NCI-H2081 (cell line): ENCODE measurements at regions not wholly inside any gene's neighbourhood (a gene's known extent, or its start where the extent isn't known, plus 50 kb on each side); places are given as distances from the start of the nearest gene placed in this dataset.
"Not testable (repeated sequence)": the region's sequence is repeated elsewhere in the genome, so short reads cannot be mapped to it uniquely, and the experiment has no call there.

Source experiments
- DNase-seq, 2 experiments: peaks; one replicate each; lab custom pipeline; 2025; lab: John Stamatoyannopoulos, UW

DNA sequence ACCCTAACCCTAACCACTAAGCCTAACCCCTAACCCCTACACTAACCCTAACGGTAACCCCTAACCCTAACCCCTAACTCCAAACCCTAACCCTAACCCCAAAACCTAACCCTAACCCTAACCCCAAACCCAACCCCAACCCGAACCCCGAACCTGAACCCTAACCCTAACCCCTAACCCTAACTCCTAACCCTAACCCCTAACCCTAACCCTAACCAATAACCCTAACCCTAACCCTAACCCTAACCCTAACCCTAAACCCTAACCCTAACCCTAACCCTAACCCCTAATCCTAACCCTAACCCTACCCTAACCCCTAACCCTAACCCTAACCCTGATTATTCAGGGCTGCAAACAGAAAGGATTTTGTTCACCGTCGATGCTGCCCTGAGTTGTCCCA lies 144.6 kb upstream of the DUSP22 start:
- DNase-seq: not testable (repeated sequence)

DNA sequence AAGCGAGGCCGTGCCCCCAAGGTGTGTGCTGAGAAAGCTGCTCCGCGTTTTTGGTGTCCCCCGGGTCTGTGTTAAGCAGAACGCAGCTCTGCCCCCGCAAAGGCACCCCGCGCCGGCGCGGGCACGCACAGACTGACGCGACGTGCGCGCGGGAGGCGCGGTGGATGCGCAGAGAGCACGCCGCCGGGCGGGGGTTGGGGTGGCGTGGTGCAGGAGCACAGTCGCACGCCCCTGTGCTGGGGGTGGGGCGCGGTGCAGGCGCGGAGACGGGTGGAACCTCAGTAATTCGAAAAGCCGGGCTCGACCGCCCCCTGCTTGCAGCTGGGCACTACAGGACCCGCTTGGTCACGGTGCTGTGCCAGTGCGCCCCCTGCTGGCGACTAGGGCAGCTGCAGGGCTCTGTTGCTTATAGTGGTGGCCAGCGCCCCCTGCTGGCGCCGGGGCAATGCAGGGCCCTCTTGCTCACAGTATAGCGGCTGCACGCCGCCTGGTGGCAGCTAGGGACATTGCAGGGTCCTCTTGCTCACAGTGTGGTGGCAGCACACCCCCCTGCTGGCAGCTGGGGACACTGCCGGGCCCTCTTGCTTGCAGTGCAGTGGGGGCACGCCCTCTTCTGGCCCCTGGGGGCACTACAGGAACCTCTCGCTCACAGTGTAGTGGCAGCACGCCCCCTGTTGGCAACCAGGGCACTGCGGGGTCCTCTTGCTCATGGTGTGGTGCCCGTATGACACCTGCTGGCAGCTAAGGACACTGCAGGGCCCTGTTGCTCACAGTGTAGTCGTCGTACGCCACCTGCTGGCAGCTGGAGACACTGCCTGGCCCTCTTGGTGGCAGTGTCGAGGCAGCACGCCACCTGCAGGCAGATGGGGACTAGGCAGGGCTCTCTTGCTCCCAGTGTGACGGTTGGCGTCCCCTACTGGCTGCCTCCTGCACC lies 144.0 kb upstream of the DUSP22 start:
- peak; percentile 51 to 59 for DNase-seq

- not testable (repeated sequence) for DNase-seq
Measured at GRCh38 chr6:150147-150546, 142.1 kb upstream of the DUSP22 start.

DNA sequence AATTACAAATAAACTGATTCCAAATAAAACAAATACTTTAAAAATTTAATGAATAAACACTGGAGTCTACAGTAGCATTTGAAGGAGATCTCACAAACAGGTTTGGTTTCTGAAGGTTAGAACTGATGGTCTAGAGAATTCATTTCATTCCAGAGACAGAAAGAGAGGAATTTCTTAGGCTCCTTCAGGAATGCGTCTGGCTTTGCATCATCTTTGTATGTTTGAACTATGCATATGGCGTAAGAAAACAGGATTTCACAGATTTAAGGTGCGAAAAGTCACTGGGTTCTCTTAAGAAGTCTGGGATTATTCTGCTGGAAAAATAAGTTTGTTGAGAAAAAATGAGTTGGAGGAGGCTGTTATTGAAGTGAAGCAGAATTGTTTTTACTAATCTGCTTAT lies 139.9 kb upstream of the DUSP22 start:
- not testable (repeated sequence) for DNase-seq

GRCh38 chr6:153026-153425 lies 139.3 kb upstream of the DUSP22 start:
- not testable (repeated sequence) for DNase-seq

GRCh38 chr6:153867-154266 lies 138.4 kb upstream of the DUSP22 start:
- not testable (repeated sequence) for DNase-seq

DNA sequence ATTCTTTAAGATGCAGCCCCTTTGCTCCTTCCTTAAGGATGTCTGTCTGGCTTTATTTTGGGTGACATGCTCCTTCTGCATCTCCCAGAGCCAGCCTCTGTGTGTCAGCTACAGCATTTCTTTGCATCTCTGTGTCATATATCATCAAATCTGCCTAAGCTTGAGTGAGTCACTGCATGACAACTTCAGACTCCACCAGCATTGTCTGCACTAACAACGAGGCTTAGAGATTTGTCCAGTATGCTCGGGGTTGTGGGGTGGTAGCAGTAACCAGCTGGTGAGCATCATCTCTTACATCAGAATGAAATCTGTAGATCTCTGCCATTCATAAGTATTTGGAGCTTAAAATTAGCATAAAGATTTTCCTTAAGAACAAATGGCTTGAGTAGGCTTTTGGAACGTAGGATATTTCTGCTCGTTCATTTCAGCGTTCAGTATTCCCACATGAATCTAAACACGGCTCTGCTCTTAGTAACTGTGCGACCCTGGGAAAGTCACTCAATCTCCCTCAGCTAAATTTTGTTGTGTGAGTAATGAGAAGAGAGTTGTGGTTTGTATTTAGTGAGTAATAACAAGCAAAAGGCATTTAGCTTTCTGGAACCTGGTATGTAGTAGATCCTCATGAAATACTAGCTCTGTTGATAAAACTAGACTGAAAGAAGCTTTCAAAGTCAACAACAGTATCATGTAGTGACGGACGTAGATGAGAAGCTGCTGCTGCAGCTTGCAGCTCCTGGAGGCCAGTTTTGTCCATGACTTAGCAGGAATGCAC lies 137.8 kb upstream of the DUSP22 start:
- not testable (repeated sequence) for DNase-seq

- DNase-seq: no peak
Measured at GRCh38 chr6:156010-156409, 136.3 kb upstream of the DUSP22 start.

DNA sequence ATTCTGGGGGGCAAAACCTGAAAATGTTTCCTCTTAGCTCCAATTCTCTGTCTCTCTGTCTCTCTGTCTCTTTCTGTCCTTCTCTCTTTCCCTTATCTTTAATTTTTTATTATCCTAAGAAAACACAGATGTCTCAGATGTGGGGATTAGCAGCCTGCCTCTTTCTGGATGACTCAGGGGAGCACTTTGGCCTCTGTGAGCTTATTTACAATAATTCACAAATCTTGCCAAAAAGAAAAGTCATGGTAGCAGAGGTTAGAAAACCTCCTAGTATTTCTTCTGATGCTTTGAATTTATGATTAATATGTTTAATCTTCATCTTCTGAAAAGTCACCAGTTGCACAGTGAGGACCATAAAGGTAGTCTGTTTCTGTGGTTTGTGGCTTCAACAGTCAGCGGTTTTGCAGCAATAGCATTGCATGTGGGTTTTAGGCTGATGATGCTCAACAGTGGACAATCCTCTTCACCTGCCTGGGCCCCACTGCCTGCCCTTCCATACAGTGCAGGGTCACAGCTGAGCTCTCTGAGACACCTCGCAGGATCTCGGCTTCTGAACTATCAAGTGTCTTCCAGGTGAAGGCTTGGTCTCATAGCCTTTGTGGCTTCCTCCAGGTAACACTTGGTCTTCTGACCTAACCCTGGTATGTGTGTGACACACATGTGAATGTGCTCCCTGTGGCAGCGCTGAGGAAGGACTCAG lies 135.7 kb upstream of the DUSP22 start:
- DNase-seq: not testable (repeated sequence)

DNA sequence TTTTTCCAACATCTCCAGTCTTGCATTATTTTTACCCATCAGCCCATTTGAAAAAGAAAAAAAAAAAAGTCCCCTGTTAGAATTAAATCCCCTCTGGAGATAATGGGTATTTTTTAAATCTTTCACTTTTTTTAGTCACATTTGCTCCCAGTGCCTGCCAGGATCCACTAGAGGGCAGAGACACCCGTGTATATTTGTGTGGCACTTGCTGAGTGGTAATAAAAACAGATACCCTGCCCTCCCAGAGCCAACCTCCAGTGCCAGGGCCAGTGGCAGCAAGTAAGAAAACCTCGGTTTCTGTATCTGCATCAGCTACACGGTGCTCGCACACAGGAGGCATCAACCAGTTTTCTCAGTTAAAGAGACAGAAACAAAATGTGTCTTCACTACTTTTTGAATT lies 135.1 kb upstream of the DUSP22 start:
- DNase-seq: peak; percentile 1 to 17

GRCh38 chr6:161657-162056 lies 130.6 kb upstream of the DUSP22 start:
- not testable (repeated sequence) for DNase-seq

- no peak for DNase-seq
Measured at GRCh38 chr6:164720-165119, 127.6 kb upstream of the DUSP22 start.

DNA sequence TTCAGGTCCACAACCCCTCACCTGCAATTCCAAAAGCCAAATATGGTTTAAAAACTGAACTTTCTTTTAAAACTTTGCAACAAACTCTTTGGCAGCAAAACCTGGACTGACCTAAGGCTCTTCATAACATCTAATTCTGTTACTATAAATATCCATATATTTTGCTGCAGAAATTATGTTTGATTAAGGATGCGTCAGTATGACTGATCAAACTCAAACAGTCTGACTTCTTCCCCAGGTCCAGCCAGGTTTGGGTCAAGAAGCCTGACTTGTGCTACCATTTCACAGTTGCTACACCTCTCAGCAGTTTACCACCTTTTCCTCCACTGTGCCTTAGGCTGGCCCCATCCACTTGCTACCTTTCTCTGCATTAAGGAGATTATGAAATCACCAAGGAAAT lies 127.0 kb upstream of the DUSP22 start:
- DNase-seq: no peak

GRCh38 chr6:165906-166305 lies 126.4 kb upstream of the DUSP22 start:
- DNase-seq: no peak

DNA sequence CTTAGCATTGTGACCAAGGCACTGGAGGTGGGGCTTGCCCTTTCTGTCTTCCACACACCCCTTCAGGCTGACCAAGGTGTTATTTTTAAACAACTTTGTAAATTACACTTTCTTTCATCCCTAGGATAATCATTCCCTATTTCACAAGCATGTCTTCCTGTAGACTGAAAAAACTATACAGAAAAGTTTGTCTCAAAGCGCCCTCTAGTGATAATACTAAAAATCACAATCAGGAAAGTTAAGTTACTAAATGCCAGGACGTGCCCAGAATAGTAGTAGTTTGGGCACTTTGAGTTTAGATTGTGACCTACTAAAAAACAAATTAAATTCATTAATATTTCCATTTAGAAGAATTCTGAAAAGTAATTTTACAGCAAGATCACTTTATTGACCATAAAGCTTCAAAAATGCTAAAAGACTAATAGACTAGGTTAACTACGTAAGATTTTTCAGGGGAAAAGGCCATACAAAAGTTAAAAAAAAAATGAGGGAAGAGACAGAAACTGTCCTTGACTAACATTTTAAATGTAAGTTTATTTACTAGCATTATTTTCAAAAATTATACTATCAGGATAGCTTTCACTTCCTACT lies 123.3 kb upstream of the DUSP22 start:
- DNase-seq: peak; percentile 42 to 47

- no peak for DNase-seq
Measured at GRCh38 chr6:174036-174435, 118.3 kb upstream of the DUSP22 start.

DNA sequence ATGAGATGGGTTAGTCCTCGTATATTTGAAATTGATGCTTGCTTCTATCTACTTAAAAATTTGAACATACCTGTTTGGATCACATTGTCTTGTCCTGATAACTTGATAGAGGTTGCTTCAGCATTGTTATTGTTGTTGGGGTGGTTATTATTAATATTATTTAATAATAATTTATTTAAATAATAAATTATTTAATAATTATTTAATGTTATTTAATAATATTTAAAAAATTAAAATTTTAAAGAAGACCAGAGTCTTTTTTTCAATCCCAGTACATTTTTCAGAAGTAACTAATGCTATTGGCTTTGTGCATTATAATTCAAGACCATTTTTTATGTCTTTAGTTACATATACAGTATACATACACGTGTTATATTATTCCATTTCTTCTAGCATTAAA lies 116.6 kb upstream of the DUSP22 start:
- no peak for DNase-seq

- no peak for DNase-seq
Measured at GRCh38 chr6:176766-177165, 115.5 kb upstream of the DUSP22 start.

- DNase-seq: no peak
Measured at GRCh38 chr6:178119-178518, 114.2 kb upstream of the DUSP22 start.

GRCh38 chr6:178929-179328 lies 113.4 kb upstream of the DUSP22 start:
- not testable (repeated sequence) for DNase-seq

- no peak for DNase-seq
Measured at GRCh38 chr6:179340-179950, 112.8 kb upstream of the DUSP22 start.
